GM12872 (cell line): ENCODE measurements at regions not wholly inside any gene's neighbourhood (a gene's known extent, or its start where the extent isn't known, plus 50 kb on each side); places are given as distances from the start of the nearest gene placed in this dataset.

Experiments
- CTCF ChIP-seq: IDR thresholded peaks from 3 replicates; pipeline ENCODE4 v1.5.1; 2011; ENCODE audit warnings: low read depth, mild to moderate bottlenecking, low read length, moderate library complexity; ENCODE audit not compliant: insufficient read depth

GRCh38 chr20:21022925-21023324 is 83.2 kb downstream of the LINC00237 start:
- TF ChIP-seq CTCF = no peak

GRCh38 chr20:21021472-21021790 is 84.7 kb downstream of the LINC00237 start:
- no peak for TF ChIP-seq CTCF

- TF ChIP-seq CTCF = no peak
These were observed 85.3 kb downstream of the LINC00237 start for GRCh38 chr20:21020659-21021471.

- no peak for TF ChIP-seq CTCF
These were observed 86.1 kb downstream of the LINC00237 start for GRCh38 chr20:21019814-21020658.

GRCh38 chr20:21019468-21019813 is 86.7 kb downstream of the LINC00237 start:
- TF ChIP-seq CTCF = no peak

GRCh38 chr20:21018576-21018975 is 87.6 kb downstream of the LINC00237 start:
- TF ChIP-seq CTCF = no peak

- no peak for TF ChIP-seq CTCF
These were observed 88.6 kb downstream of the LINC00237 start for GRCh38 chr20:21017528-21018085.
